Transverse colon (tissue), 4 donors: ENCODE measurements at regions not wholly inside any gene's neighbourhood (a gene's known extent, or its start where the extent isn't known, plus 50 kb on each side); places are given as distances from the start of the nearest gene placed in this dataset.

Experiments used
- DNase-seq: peaks from one replicate; pipeline ENCODE4 v3.0.0-alpha.2; 2019
- H3K27ac ChIP-seq, 4 donors: fragments of 200-600 bp; sonication (generic); 2 replicates each; pipeline ENCODE4 v1.5.1; 2016 to 2018; ENCODE audit warnings: inconsistent platforms in 4 of 4
- H3K27me3 ChIP-seq: fragments of 200-600 bp; sonication (generic); 2 replicates; pipeline ENCODE4 v1.5.1; 2017; ENCODE audit warnings: inconsistent platforms
- H3K36me3 ChIP-seq, 4 donors: fragments of 200-600 bp; sonication (generic); 2 replicates each; pipeline ENCODE4 v1.5.1; 2017 to 2019; ENCODE audit warnings: inconsistent platforms in 4 of 4
- H3K4me1 ChIP-seq, 4 donors: fragments of 200-600 bp; sonication (generic); 2 replicates each; pipeline ENCODE4 v1.5.1; 2017 to 2020; ENCODE audit warnings: inconsistent platforms in 4 of 4
- H3K4me3 ChIP-seq, 4 donors: fragments of 200-600 bp; sonication (generic); 1 replicate in 1 of 4; 2 replicates in 3 of 4; pipeline versions ENCODE4 v1.5.1 to v1.6.1; 2017 to 2019; ENCODE audit warnings: inconsistent platforms in 4 of 4
- H3K9me3 ChIP-seq, 2 donors: fragments of 200-600 bp; sonication (generic); 2 replicates each; pipeline ENCODE4 v1.5.1; 2017 to 2019; ENCODE audit warnings: inconsistent platforms in 2 of 2
- CTCF ChIP-seq, 5 experiments: fragments of 200-600 bp in 3 of 5; fragments of 450-650 bp in 2 of 5; sonication (generic) in 3 of 5; IDR thresholded peaks; 1 replicate in 2 of 5; 2 replicates in 3 of 5; pipeline ENCODE4 v1.5.1; 2016 to 2017; ENCODE audit warnings: antibody characterized with exemption in 5 of 5, inconsistent platforms in 3 of 5, mild to moderate bottlenecking in 2 of 5, moderate library complexity in 1 of 5
- EP300 ChIP-seq: sonication (generic); formaldehyde crosslinking; IDR thresholded peaks from one replicate; pipeline ENCODE4 v1.6.1; 2017; ENCODE audit warnings: antibody characterized with exemption, low read depth
- POLR2A ChIP-seq: fragments of 450-650 bp; IDR thresholded peaks from one replicate; pipeline ENCODE4 v1.6.1; 2016; ENCODE audit warnings: antibody characterized with exemption, mild to moderate bottlenecking, moderate library complexity
- POLR2AphosphoS5 ChIP-seq, 3 donors: sonication (generic); formaldehyde crosslinking; IDR thresholded peaks; one replicate each; pipeline ENCODE4 v1.6.1; 2016; ENCODE audit warnings: antibody characterized with exemption in 3 of 3
- WGBS, 2 donors: methylation state at CpG; one replicate each; pipeline ENCODE4 v1.1.5; 2018; ENCODE audit warnings: low coverage in 1 of 2; 5-methylcytosine and 5-hydroxymethylcytosine counted together
- in situ Hi-C, 4 donors: fragments of 200-750 bp; cut with MboI; loops; one replicate each; pipeline versions ENCODE4 v1.15.0 to v1.15.1; 2017; ENCODE audit warnings: low sequenced_read_pairs in 3 of 4, low pct_ligation_motif_present in 1 of 4, low pct_unique_long_range_greater_than_20kb in 1 of 4
- intact Hi-C: fragments of 100-400 bp; cut with DNase I; formaldehyde crosslinking; loops from one replicate; pipeline ENCODE4 v1.15.1; 2023; ENCODE audit warnings: low total_unique reads

GRCh38 chr14:26008290-26008689 lies 589.5 kb downstream of the NOVA1 start:
- in situ Hi-C loops: no loop called here
- no peak overlapping the region for H3K4me3 ChIP-seq
- H3K9me3 ChIP-seq: no peaks in the 10 kb centered on the region
- H3K27ac ChIP-seq: no peak overlapping the region
- 42 to 67% methylated on average over 2 of the region's 2 CpGs for WGBS, 2 donors
- no peaks in the 10 kb centered on the region for H3K27me3 ChIP-seq
- DNase-seq: no peak
- TF ChIP-seq CTCF (IDR thresholded peaks at IDR 0.05) (peak in 1 of 5 experiments; percentile 13), EP300 (no peak)
- intact Hi-C loops: no loop called here
- no peaks in the 10 kb centered on the region for H3K36me3 ChIP-seq
- H3K4me1 ChIP-seq: no peaks in the 10 kb centered on the region

- 83% methylated on average over 2 of the region's 2 CpGs; no CpG with 5 or more reads in 1 of the 2 donors for WGBS, 2 donors
- TF ChIP-seq POLR2A (no peak), CTCF (IDR thresholded peaks at IDR 0.05) (no peak), EP300 (no peak), POLR2AphosphoS5 (IDR thresholded peaks at IDR 0.05) (no peak)
- DNase-seq: no peak
- Histone ChIP-seq H3K36me3 (no peaks in the 10 kb centered on the region), H3K4me1 (no peaks in the 10 kb centered on the region), H3K9me3 (no peaks in the 10 kb centered on the region), H3K27ac (no peak overlapping the region), H3K27me3 (no peaks in the 10 kb centered on the region), H3K4me3 (no peak overlapping the region)
- intact Hi-C loops: no loop called here
- in situ Hi-C loops: no loop called here
Measured at GRCh38 chr14:26004342-26004741, 593.5 kb downstream of the NOVA1 start.

GRCh38 chr14:25993830-25994229 lies 604.0 kb downstream of the NOVA1 start:
- Histone ChIP-seq H3K27me3 (no peaks in the 10 kb centered on the region), H3K27ac (no peak overlapping the region), H3K4me3 (no peak overlapping the region), H3K4me1 (no peaks in the 10 kb centered on the region), H3K9me3 (no peaks in the 10 kb centered on the region), H3K36me3 (no peaks in the 10 kb centered on the region)
- in situ Hi-C loops: no loop called here
- DNase-seq: no peak
- TF ChIP-seq EP300 (no peak), CTCF (IDR thresholded peaks at IDR 0.05) (no peak), POLR2A (no peak), POLR2AphosphoS5 (IDR thresholded peaks at IDR 0.05) (no peak)
- intact Hi-C loops: no loop called here

- in situ Hi-C loops: no loop called here
Measured at GRCh38 chr14:25988536-25988935, 609.3 kb downstream of the NOVA1 start.

More at GRCh38 chr14:25988536-25988935, 609.3 kb downstream of the NOVA1 start:
- Histone ChIP-seq H3K27me3 (no peaks in the 10 kb centered on the region), H3K4me1 (no peaks in the 10 kb centered on the region), H3K36me3 (no peaks in the 10 kb centered on the region), H3K4me3 (no peak overlapping the region), H3K9me3 (no peaks in the 10 kb centered on the region), H3K27ac (peak overlapping the region in 1 of 4 donors; percentile 15)
- 29 to 55% methylated on average over 1 to 3 of the region's 3 CpGs for WGBS, 2 donors
- TF ChIP-seq POLR2A (no peak), POLR2AphosphoS5 (IDR thresholded peaks at IDR 0.05) (no peak), EP300 (no peak), CTCF (IDR thresholded peaks at IDR 0.05) (no peak)
- DNase-seq: no peak
- intact Hi-C loops: no loop called here
